ENCODE measurements at regions not wholly inside any gene's neighbourhood (a gene's known extent, or its start where the extent isn't known, plus 50 kb on each side); places are given as distances from the start of the nearest gene placed in this dataset.

GRCh38 chr7:55641273-55641691, 69.0 kb upstream of the VOPP1 start:
- no peaks in the 10 kb centered on the region for H3K27me3 ChIP-seq (ENCODE audit: control insufficient read depth, insufficient read depth, low read length)
- no peaks in the 10 kb centered on the region for H3K9me3 ChIP-seq (ENCODE audit: control insufficient read depth, insufficient read depth, low read depth, low read length)
- H4K20me1 ChIP-seq (ENCODE audit: control insufficient read depth, extremely low read depth, insufficient read depth, low read length) = no peaks in the 10 kb centered on the region
- no peak overlapping the region for H2AFZ ChIP-seq (ENCODE audit: low read length)
- peak; percentile 74 to 85 for DNase-seq (ENCODE audit: low read depth in 2 of 2)
- no peak overlapping the region for H3K4me2 ChIP-seq (ENCODE audit: extremely low read depth, insufficient read depth, low read length)
- H3K79me2 ChIP-seq (ENCODE audit: control insufficient read depth, insufficient read depth, low read length) = no peaks in the 10 kb centered on the region
- no peaks in the 10 kb centered on the region for H3K4me1 ChIP-seq (ENCODE audit: control insufficient read depth, extremely low read depth, insufficient read depth, low read length)
- no peaks in the 10 kb centered on the region for H3K36me3 ChIP-seq (ENCODE audit: control insufficient read depth, insufficient read depth, low read length)
- no peak overlapping the region for H3K4me3 ChIP-seq (replicated peaks in 1 of 4; ENCODE audit: control extremely low read depth in 1 of 4, insufficient read depth in 1 of 4, low read depth in 3 of 4, low read length in 4 of 4)
- no peak overlapping the region for H3K9ac ChIP-seq (ENCODE audit: insufficient read depth, low read length)
- TF ChIP-seq CTCF (conservative IDR thresholded peaks at IDR 0.05 in 1 of 2, IDR thresholded peaks at IDR 0.05 in 1 of 2; ENCODE audit: low read depth in 1 of 2, low read length in 2 of 2) (peak; percentile 68 to 73), EZH2 (IDR thresholded peaks at IDR 0.05; ENCODE audit: low read length, missing control alignments) (no peak)
- no peak overlapping the region for H3K27ac ChIP-seq (ENCODE audit: insufficient read depth, low read length)

GRCh38 chr7:55639640-55640039, 67.3 kb upstream of the VOPP1 start:
- Histone ChIP-seq H3K36me3 (ENCODE audit: control insufficient read depth, insufficient read depth, low read length) (no peaks in the 10 kb centered on the region), H3K4me2 (ENCODE audit: extremely low read depth, insufficient read depth, low read length) (no peak overlapping the region), H3K79me2 (ENCODE audit: control insufficient read depth, insufficient read depth, low read length) (no peaks in the 10 kb centered on the region), H2AFZ (ENCODE audit: low read length) (no peak overlapping the region), H3K27ac (ENCODE audit: insufficient read depth, low read length) (no peak overlapping the region), H4K20me1 (ENCODE audit: control insufficient read depth, extremely low read depth, insufficient read depth, low read length) (no peaks in the 10 kb centered on the region), H3K27me3 (ENCODE audit: control insufficient read depth, insufficient read depth, low read length) (no peaks in the 10 kb centered on the region), H3K4me1 (ENCODE audit: control insufficient read depth, extremely low read depth, insufficient read depth, low read length) (no peaks in the 10 kb centered on the region), H3K9me3 (ENCODE audit: control insufficient read depth, insufficient read depth, low read depth, low read length) (no peaks in the 10 kb centered on the region), H3K4me3 (replicated peaks in 1 of 4; ENCODE audit: control extremely low read depth in 1 of 4, insufficient read depth in 1 of 4, low read depth in 3 of 4, low read length in 4 of 4) (no peak overlapping the region), H3K9ac (ENCODE audit: insufficient read depth, low read length) (no peak overlapping the region)
- no peak for TF ChIP-seq CTCF (conservative IDR thresholded peaks at IDR 0.05 in 1 of 2, IDR thresholded peaks at IDR 0.05 in 1 of 2; ENCODE audit: low read depth in 1 of 2, low read length in 2 of 2)
- TF ChIP-seq EZH2 (IDR thresholded peaks at IDR 0.05; ENCODE audit: low read length, missing control alignments) = no peak
- no peak for DNase-seq (ENCODE audit: low read depth in 2 of 2)

- Histone ChIP-seq H3K4me1 (ENCODE audit: control insufficient read depth, extremely low read depth, insufficient read depth, low read length) (no peaks in the 10 kb centered on the region), H3K36me3 (ENCODE audit: control insufficient read depth, insufficient read depth, low read length) (no peaks in the 10 kb centered on the region), H3K27me3 (ENCODE audit: control insufficient read depth, insufficient read depth, low read length) (no peaks in the 10 kb centered on the region), H3K9ac (ENCODE audit: insufficient read depth, low read length) (no peak overlapping the region), H3K4me2 (ENCODE audit: extremely low read depth, insufficient read depth, low read length) (no peak overlapping the region), H3K27ac (ENCODE audit: insufficient read depth, low read length) (no peak overlapping the region), H3K9me3 (ENCODE audit: control insufficient read depth, insufficient read depth, low read depth, low read length) (no peaks in the 10 kb centered on the region), H3K79me2 (ENCODE audit: control insufficient read depth, insufficient read depth, low read length) (no peaks in the 10 kb centered on the region), H4K20me1 (ENCODE audit: control insufficient read depth, extremely low read depth, insufficient read depth, low read length) (no peaks in the 10 kb centered on the region), H2AFZ (ENCODE audit: low read length) (no peak overlapping the region), H3K4me3 (replicated peaks in 1 of 4; ENCODE audit: control extremely low read depth in 1 of 4, insufficient read depth in 1 of 4, low read depth in 3 of 4, low read length in 4 of 4) (no peak overlapping the region)
- TF ChIP-seq EZH2 (IDR thresholded peaks at IDR 0.05; ENCODE audit: low read length, missing control alignments) = no peak
- no peak for DNase-seq (ENCODE audit: low read depth in 2 of 2)
Observed at GRCh38 chr7:55629051-55629677, 56.9 kb upstream of the VOPP1 start.

Data from fibroblast of lung (primary cell).